Loucy (cell line): ENCODE measurements at regions not wholly inside any gene's neighbourhood (a gene's known extent, or its start where the extent isn't known, plus 50 kb on each side); places are given as distances from the start of the nearest gene placed in this dataset.
"Not testable (repeated sequence)": the region's sequence is repeated elsewhere in the genome, so short reads cannot be mapped to it uniquely, and the experiment has no call there.

Experiments
- EZH2phosphoT487 ChIP-seq: fragments of 200-600 bp; IDR thresholded peaks from 2 replicates; pipeline ENCODE4 v1.6.1; 2018; ENCODE audit warnings: antibody characterized with exemption, mild to moderate bottlenecking, moderate library complexity, borderline replicate concordance
- TF ChIP-seq, protein P1 (sequence below): fragments of 200-600 bp; sonication (generic); conservative IDR thresholded peaks from 2 replicates; pipeline ENCODE4 v1.5.1; 2014; ENCODE audit warnings: mild to moderate bottlenecking, antibody characterized with exemption, low read length

DNA sequence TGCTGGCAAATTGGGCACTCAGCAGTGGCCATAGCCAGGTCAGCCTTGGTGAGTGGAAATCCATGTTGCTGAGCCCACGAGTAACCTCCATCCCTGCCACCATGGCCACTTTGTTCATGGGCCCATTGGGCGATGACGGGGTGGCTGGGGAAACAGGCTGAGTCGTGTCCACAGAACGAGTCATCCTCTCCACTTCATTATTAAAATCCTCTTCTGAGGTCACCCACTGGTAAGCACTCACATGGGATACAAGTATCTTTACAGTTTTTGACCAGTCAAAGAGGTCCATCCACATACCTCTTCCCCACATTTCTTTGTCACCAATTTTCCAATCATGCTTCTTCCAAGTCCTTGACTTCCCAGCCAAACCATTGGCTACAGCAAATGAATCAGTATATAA is 742.4 kb upstream of the RGMB start:
- TF ChIP-seq, protein P1, sequence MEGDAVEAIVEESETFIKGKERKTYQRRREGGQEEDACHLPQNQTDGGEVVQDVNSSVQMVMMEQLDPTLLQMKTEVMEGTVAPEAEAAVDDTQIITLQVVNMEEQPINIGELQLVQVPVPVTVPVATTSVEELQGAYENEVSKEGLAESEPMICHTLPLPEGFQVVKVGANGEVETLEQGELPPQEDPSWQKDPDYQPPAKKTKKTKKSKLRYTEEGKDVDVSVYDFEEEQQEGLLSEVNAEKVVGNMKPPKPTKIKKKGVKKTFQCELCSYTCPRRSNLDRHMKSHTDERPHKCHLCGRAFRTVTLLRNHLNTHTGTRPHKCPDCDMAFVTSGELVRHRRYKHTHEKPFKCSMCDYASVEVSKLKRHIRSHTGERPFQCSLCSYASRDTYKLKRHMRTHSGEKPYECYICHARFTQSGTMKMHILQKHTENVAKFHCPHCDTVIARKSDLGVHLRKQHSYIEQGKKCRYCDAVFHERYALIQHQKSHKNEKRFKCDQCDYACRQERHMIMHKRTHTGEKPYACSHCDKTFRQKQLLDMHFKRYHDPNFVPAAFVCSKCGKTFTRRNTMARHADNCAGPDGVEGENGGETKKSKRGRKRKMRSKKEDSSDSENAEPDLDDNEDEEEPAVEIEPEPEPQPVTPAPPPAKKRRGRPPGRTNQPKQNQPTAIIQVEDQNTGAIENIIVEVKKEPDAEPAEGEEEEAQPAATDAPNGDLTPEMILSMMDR: not testable (repeated sequence)
- TF ChIP-seq EZH2phosphoT487: not testable (repeated sequence)
